ENCODE measurements at regions not wholly inside any gene's neighbourhood (a gene's known extent, or its start where the extent isn't known, plus 50 kb on each side); places are given as distances from the start of the nearest gene placed in this dataset.

GRCh38 chr3:193774272-193774915 lies 181.4 kb downstream of the OPA1 start:
- TF ChIP-seq, protein P1, sequence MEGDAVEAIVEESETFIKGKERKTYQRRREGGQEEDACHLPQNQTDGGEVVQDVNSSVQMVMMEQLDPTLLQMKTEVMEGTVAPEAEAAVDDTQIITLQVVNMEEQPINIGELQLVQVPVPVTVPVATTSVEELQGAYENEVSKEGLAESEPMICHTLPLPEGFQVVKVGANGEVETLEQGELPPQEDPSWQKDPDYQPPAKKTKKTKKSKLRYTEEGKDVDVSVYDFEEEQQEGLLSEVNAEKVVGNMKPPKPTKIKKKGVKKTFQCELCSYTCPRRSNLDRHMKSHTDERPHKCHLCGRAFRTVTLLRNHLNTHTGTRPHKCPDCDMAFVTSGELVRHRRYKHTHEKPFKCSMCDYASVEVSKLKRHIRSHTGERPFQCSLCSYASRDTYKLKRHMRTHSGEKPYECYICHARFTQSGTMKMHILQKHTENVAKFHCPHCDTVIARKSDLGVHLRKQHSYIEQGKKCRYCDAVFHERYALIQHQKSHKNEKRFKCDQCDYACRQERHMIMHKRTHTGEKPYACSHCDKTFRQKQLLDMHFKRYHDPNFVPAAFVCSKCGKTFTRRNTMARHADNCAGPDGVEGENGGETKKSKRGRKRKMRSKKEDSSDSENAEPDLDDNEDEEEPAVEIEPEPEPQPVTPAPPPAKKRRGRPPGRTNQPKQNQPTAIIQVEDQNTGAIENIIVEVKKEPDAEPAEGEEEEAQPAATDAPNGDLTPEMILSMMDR (IDR thresholded peaks at IDR 0.05): no peak
- DNase-seq (ENCODE audit: low spot score): no peak
- no peak for ATAC-seq (ENCODE audit: low FRiP score)

DNA sequence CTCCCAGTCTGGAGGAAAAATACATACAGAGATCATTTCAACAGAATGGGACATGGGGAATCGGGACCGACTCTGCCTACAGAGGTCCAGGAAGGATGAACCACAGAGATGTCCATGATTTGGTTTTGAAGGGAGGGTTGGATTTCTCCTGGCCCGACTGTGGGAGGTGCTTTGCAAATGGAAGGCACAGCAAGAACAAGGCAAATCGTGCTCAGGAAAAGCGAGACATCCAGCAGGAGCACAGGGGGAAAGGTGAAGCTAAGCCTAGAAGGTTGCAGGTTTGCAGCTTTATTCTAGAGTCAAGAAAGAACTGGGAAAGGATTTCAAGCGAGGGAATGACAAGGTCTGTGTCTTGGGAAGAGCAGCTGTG lies 181.9 kb downstream of the OPA1 start:
- DNase-seq (ENCODE audit: low spot score): no peak
- no peak for ATAC-seq (ENCODE audit: low FRiP score)
- TF ChIP-seq, protein P1 (IDR thresholded peaks at IDR 0.05): no peak

DNA sequence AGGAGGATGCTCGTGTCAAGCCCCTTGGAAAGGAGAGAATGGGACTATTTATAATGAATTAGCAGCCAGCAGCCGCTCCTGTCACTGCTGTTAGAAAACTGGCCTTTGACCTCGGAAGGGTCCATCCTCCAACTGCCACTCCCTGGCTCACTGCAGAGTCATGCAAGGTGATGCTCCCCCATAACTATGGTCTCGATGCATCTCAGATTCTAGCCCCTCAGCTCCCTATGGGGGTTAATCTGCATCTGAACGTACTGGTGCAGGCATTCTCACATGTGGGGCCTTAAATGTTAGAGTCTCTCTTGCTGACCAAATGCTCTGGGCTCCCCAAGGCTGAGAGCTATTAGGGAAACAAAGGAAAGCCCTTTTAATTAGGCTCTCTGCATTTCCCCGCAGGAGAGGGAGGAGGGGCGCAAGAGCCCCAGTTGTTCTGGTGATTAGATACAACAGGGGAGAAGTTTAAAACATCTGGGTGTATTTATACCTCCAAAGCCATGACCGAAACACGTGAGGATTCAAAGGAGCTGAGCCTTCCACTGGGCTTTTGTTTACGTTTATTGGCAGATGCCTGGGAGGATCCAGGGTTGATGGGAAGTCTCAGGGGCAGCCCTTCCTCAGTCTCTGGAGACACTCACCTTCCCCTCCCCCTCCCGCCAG lies 182.5 kb downstream of the OPA1 start:
- ATAC-seq (ENCODE audit: low FRiP score) (no peak), DNase-seq (ENCODE audit: low spot score) (no peak)
- TF ChIP-seq, protein P1 (IDR thresholded peaks at IDR 0.05): no peak

- TF ChIP-seq, protein P1 (IDR thresholded peaks at IDR 0.05): no peak
- ATAC-seq (ENCODE audit: low FRiP score) (no peak), DNase-seq (ENCODE audit: low spot score) (no peak)
Measured at GRCh38 chr3:193776626-193777358, 183.8 kb downstream of the OPA1 start.

DNA sequence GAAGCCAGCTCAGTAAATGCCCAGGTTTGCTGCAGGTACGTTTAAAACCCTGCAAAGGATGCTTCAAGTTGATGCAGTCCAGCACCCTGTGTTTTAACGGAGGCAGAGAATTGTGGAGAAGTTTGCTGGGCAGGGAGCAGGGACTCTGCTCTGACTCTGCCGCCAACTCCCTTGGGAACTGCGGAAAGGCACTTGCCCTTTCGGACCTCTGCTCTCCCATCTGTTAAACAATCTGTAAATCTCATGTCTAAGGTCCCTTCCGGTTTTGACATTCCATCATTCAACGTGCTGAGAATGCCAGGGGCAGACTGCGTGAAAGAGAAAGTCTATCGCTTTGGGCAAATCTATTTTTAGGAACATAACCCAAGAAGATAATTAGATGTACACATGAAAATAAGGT lies 184.5 kb downstream of the OPA1 start:
- ATAC-seq (ENCODE audit: low FRiP score): no peak

GRCh38 chr3:193778676-193779075 lies 185.7 kb downstream of the OPA1 start:
- ATAC-seq (ENCODE audit: low FRiP score): no peak

More for the DNA sequence above, 184.5 kb downstream of the OPA1 start:
- DNase-seq (ENCODE audit: low spot score): no peak
- TF ChIP-seq, protein P1 (IDR thresholded peaks at IDR 0.05): no peak

More at GRCh38 chr3:193778676-193779075, 185.7 kb downstream of the OPA1 start:
- TF ChIP-seq, protein P1 (IDR thresholded peaks at IDR 0.05): no peak
- DNase-seq (ENCODE audit: low spot score): no peak
